ENCODE measurements at regions not wholly inside any gene's neighbourhood (a gene's known extent, or its start where the extent isn't known, plus 50 kb on each side); places are given as distances from the start of the nearest gene placed in this dataset.

GRCh38 chr4:111991163-111991562 is 154.1 kb upstream of the FAM241A start (continued):
- TF ChIP-seq SKIL (IDR thresholded peaks at IDR 0.05; ENCODE audit: low read depth, poor library complexity, severe bottlenecking) (peak; percentile 52), HDGF (IDR thresholded peaks at IDR 0.05) (no peak), SMAD1 (IDR thresholded peaks at IDR 0.05; ENCODE audit: low read depth, partially characterized antibody) (peak; percentile 35), RB1 (IDR thresholded peaks at IDR 0.05; ENCODE audit: borderline replicate concordance) (no peak), SPI1 (IDR thresholded peaks at IDR 0.05; ENCODE audit: borderline replicate concordance, insufficient read depth, low read depth, low read length) (peak; percentile 96), RUNX3 (IDR thresholded peaks at IDR 0.05; ENCODE audit: low read length) (peak; percentile 38; the same call in 1 of the 2 replicates), MEF2B (IDR thresholded peaks at IDR 0.05; ENCODE audit: partially characterized antibody, poor library complexity, severe bottlenecking) (peak; percentile 76), PBX3 (IDR thresholded peaks at IDR 0.05; ENCODE audit: insufficient replicate concordance, low read depth, low read length) (no peak), SMAD5 (IDR thresholded peaks at IDR 0.05; ENCODE audit: low read depth) (no peak), NR2C2 (IDR thresholded peaks at IDR 0.05; ENCODE audit: borderline replicate concordance, control insufficient read depth, insufficient read length, low read depth) (no peak), ZNF687 (IDR thresholded peaks at IDR 0.05) (peak; percentile 62; the same call in 1 of the 2 replicates), IRF4 (IDR thresholded peaks at IDR 0.05; ENCODE audit: low read depth, low read length) (0 out of 2 replicates have a peak, but pooled peaks have one; percentile 59)
